MCF 10A (cell line): ENCODE measurements at regions not wholly inside any gene's neighbourhood (a gene's known extent, or its start where the extent isn't known, plus 50 kb on each side); places are given as distances from the start of the nearest gene placed in this dataset.

Experiments used
- BruUV-seq: library from RNA; stranded (reverse); fragments of 400-500 nt; replicated peaks from 2 replicates; lab custom pipeline; 2021; lab: Mats Ljungman, UMichigan
- CTCF ChIA-PET: fragments of 300-600 bp; sonication (Branson Sonifier 250); formaldehyde crosslinking; extraction: SDS; loops from one replicate; lab custom pipeline; 2021; ENCODE audit warnings: antibody characterized with exemption, inconsistent platforms; lab: Yijun Ruan, JAX
- POLR2A ChIA-PET: fragments of 300-600, 350-650 bp; sonication (Branson Sonifier 250); formaldehyde crosslinking; extraction: SDS; loops from one replicate; lab custom pipeline; 2020; ENCODE audit warnings: antibody characterized with exemption, inconsistent platforms; lab: Yijun Ruan, JAX
- DNase-seq: peaks from one replicate; pipeline ENCODE4 v3.0.0-alpha.2; 2018; ENCODE audit not compliant: unreplicated experiment
- H3K27ac Mint-ChIP-seq: one replicate; pipeline ENCODE4 v1.8.0; 2022; ENCODE audit warnings: mild to moderate bottlenecking, low read depth, mixed read lengths; ENCODE audit not compliant: unreplicated experiment
- H3K27me3 Mint-ChIP-seq: one replicate; pipeline ENCODE4 v1.8.0; 2022; ENCODE audit warnings: mixed read lengths; ENCODE audit not compliant: insufficient read depth, unreplicated experiment
- H3K36me3 Mint-ChIP-seq: one replicate; pipeline ENCODE4 v1.8.0; 2022; ENCODE audit warnings: mild to moderate bottlenecking, moderate library complexity, mixed read lengths; ENCODE audit not compliant: insufficient read depth, unreplicated experiment
- H3K4me1 Mint-ChIP-seq: one replicate; pipeline ENCODE4 v1.8.0; 2022; ENCODE audit warnings: mixed read lengths; ENCODE audit not compliant: insufficient read depth, unreplicated experiment
- H3K4me3 Mint-ChIP-seq: one replicate; pipeline ENCODE4 v1.8.0; 2022; ENCODE audit warnings: mild to moderate bottlenecking, moderate library complexity, mixed read lengths; ENCODE audit not compliant: unreplicated experiment
- H3K9me3 Mint-ChIP-seq: one replicate; pipeline ENCODE4 v1.8.0; 2022; ENCODE audit warnings: mixed read lengths; ENCODE audit not compliant: unreplicated experiment
- CTCF ChIP-seq: fragments of 200-600 bp; IDR thresholded peaks from one replicate; pipeline ENCODE4 v1.8.0; 2022; ENCODE audit warnings: antibody characterized with exemption, mild to moderate bottlenecking; ENCODE audit not compliant: unreplicated experiment
- intact Hi-C: fragments of 100-400 bp; cut with micrococcal nuclease; formaldehyde crosslinking; loops from 2 replicates; pipeline ENCODE4 v1.14.1; 2022

GRCh38 chr18:51668101-51668500, 470.6 kb upstream of the MEX3C start:
- Mint-ChIP-seq H3K27me3 (peaks cover 25% of the 10 kb centered on the region), H3K9me3 (peaks cover 7% of the 10 kb centered on the region), H3K36me3 (no peaks in the 10 kb centered on the region), H3K4me1 (peaks cover 6% of the 10 kb centered on the region), H3K27ac (no peak overlapping the region), H3K4me3 (no peak overlapping the region)
- intact Hi-C loops: loop anchor here (1.0 to 5.0 kb wide), 5 partner anchors 47 to 1714 kb away; no protein-coding TSS in a partner anchor
- BruUV-seq: no TSS peak
- ChIA-PET CTCF (interaction anchor here (0.5 to 3.0 kb wide), 26 partner anchors 17 to 1712 kb away, joined by 3 to 28 read pairs (median 4); no protein-coding TSS in a partner anchor), POLR2A (interaction anchor here (0.6 kb wide), 1 partner anchor 1319 kb away, joined by 4 read pairs; no protein-coding TSS in a partner anchor)
- peak; percentile 90 for TF ChIP-seq CTCF
- DNase-seq: peak; percentile 70

- ChIA-PET POLR2A (interaction anchor here (0.6 to 1.5 kb wide), 2 partner anchors 620 to 1318 kb away, joined by 4 read pairs; no protein-coding TSS in a partner anchor), CTCF (interaction anchor here (0.5 to 3.0 kb wide), 31 partner anchors 10 to 1712 kb away, joined by 3 to 28 read pairs (median 3); no protein-coding TSS in a partner anchor)
- no peak for DNase-seq
- Mint-ChIP-seq H3K27ac (no peak overlapping the region), H3K36me3 (no peaks in the 10 kb centered on the region), H3K9me3 (peaks cover 7% of the 10 kb centered on the region), H3K27me3 (peaks cover 25% of the 10 kb centered on the region), H3K4me1 (peaks cover 6% of the 10 kb centered on the region), H3K4me3 (no peak overlapping the region)
- intact Hi-C loops: loop anchor here (1.0 to 5.0 kb wide), 5 partner anchors 48 to 1714 kb away; no protein-coding TSS in a partner anchor
- TF ChIP-seq CTCF: no peak
- no TSS peak for BruUV-seq
Observed at GRCh38 chr18:51668607-51669006, 471.1 kb upstream of the MEX3C start.

GRCh38 chr18:51686590-51686989, 489.1 kb upstream of the MEX3C start:
- CTCF ChIA-PET: no interaction called here
- no peak overlapping the region for H3K4me3 Mint-ChIP-seq
- intact Hi-C loops: loop anchor here (5.0 kb wide), 1 partner anchor 601 kb away; no protein-coding TSS in a partner anchor

More at GRCh38 chr18:51686590-51686989, 489.1 kb upstream of the MEX3C start:
- Mint-ChIP-seq H3K4me1 (no peaks in the 10 kb centered on the region), H3K27me3 (peaks cover 71% of the 10 kb centered on the region), H3K9me3 (no peaks in the 10 kb centered on the region), H3K27ac (no peak overlapping the region), H3K36me3 (no peaks in the 10 kb centered on the region)
- POLR2A ChIA-PET: interaction anchor here (0.6 kb wide), 1 partner anchor 8 kb away, joined by 4 read pairs; no protein-coding TSS in a partner anchor
- TF ChIP-seq CTCF: no peak
- DNase-seq: no peak
- BruUV-seq: no TSS peak
